Immature natural killer cell (primary cell): ENCODE measurements at regions not wholly inside any gene's neighbourhood (a gene's known extent, or its start where the extent isn't known, plus 50 kb on each side); places are given as distances from the start of the nearest gene placed in this dataset.

Experiments used
- DNase-seq, 3 donors: peaks; one replicate each; pipeline ENCODE4 v3.0.0; 2022; ENCODE audit warnings: mixed read lengths in 1 of 3
- H3K27ac Mint-ChIP-seq, 6 donors: one replicate each; pipeline ENCODE4 v1.8.0; 2020; ENCODE audit warnings: mixed read lengths in 6 of 6, mild to moderate bottlenecking in 5 of 6, inconsistent platforms in 4 of 6, moderate library complexity in 3 of 6
- H3K27me3 Mint-ChIP-seq, 3 donors: one replicate each; pipeline ENCODE4 v1.8.0; 2020 to 2021; ENCODE audit warnings: low read depth in 3 of 3, mild to moderate bottlenecking in 3 of 3, mixed read lengths in 3 of 3, moderate library complexity in 3 of 3, inconsistent platforms in 1 of 3
- H3K36me3 Mint-ChIP-seq, 3 donors: one replicate each; pipeline ENCODE4 v1.8.0; 2020; ENCODE audit warnings: mixed read lengths in 3 of 3, inconsistent platforms in 2 of 3, mild to moderate bottlenecking in 2 of 3
- H3K4me1 Mint-ChIP-seq, 2 donors: one replicate each; pipeline ENCODE4 v1.8.0; 2020; ENCODE audit warnings: inconsistent platforms in 2 of 2, mild to moderate bottlenecking in 2 of 2, mixed read lengths in 2 of 2, moderate library complexity in 1 of 2
- H3K4me3 Mint-ChIP-seq, 5 donors: one replicate each; pipeline ENCODE4 v1.8.0; 2020; ENCODE audit warnings: mild to moderate bottlenecking in 5 of 5, mixed read lengths in 5 of 5, inconsistent platforms in 3 of 5, moderate library complexity in 3 of 5
- H3K9me3 Mint-ChIP-seq, 6 donors: one replicate each; pipeline ENCODE4 v1.8.0; 2020; ENCODE audit warnings: mild to moderate bottlenecking in 6 of 6, mixed read lengths in 6 of 6, inconsistent platforms in 4 of 6, moderate library complexity in 3 of 6

DNA sequence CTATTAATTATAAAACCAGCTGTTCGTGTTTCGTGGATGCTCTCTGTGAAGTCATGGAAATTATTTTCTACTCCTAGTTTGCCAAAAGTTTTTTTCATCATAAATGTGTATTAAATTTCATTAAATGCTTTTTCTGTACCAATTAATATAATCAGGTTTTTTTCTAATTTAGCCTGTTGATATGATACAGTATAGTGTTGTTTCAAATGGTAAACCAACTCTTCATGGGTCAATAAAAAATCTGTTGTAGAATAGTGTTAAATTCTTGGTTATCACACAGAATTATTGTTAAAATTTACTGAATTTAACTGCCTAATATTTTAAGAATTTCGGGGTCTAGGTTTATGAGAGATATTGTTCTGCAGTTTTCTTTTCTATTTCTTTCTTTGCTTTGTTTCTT lies 505.9 kb upstream of the MANEA start:
- H3K27ac Mint-ChIP-seq: no peak overlapping the region
- no peaks in the 10 kb centered on the region for H3K27me3 Mint-ChIP-seq
- H3K9me3 Mint-ChIP-seq: peaks cover 2 to 19% (median 8%) of the 10 kb centered on the region in 6 donors
- no peak for DNase-seq
- H3K36me3 Mint-ChIP-seq: no peaks in the 10 kb centered on the region
- no peak overlapping the region for H3K4me3 Mint-ChIP-seq
- H3K4me1 Mint-ChIP-seq: no peaks in the 10 kb centered on the region

DNA sequence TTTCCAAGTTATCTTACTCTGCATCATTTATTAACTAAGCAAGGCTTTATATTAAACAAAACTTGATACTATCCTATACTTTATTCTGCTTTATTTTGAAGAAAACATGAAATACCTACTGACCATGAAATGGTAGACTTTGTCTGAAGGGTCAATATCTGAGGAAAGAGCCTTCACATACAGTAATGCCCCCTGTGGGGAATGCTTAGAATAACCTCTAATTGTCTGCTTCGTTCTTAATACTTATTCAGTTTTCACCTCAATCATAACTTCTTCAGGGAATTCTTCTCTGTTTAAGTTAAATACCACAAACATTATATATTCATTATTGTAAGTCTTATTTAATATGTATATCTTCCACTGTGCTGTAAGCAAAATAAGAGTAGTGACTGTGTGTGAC lies 498.9 kb upstream of the MANEA start:
- DNase-seq: no peak
- no peak overlapping the region for H3K27ac Mint-ChIP-seq
- no peaks in the 10 kb centered on the region for H3K36me3 Mint-ChIP-seq
- H3K4me1 Mint-ChIP-seq: no peaks in the 10 kb centered on the region
- H3K27me3 Mint-ChIP-seq: no peaks in the 10 kb centered on the region
- H3K9me3 Mint-ChIP-seq: peaks cover 0 to 6% (median 4%) of the 10 kb centered on the region in 6 donors
- no peak overlapping the region for H3K4me3 Mint-ChIP-seq

DNA sequence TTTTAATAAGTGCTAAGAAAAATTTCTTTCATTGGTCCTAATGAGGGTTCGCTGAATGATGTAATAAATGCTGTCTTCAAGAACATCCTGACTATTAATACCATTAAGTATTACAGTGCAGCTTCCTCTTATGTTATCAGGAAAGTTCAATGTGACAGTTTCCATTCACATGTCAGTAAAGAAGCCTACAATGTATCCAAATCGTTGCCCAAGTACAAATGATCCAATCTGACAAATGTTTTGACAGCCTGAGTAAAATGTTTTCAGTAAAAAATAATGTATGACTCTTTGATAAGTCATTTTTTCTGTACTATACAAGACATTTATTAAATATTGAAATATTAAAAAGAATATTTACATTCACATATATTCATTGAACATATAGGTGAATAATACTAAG lies 496.1 kb upstream of the MANEA start:
- peaks cover 0 to 5% (median 0%) of the 10 kb centered on the region in 6 donors for H3K9me3 Mint-ChIP-seq
- H3K27me3 Mint-ChIP-seq: no peaks in the 10 kb centered on the region
- H3K27ac Mint-ChIP-seq: no peak overlapping the region
- DNase-seq: no peak
- H3K36me3 Mint-ChIP-seq: no peaks in the 10 kb centered on the region
- no peaks in the 10 kb centered on the region for H3K4me1 Mint-ChIP-seq
- no peak overlapping the region for H3K4me3 Mint-ChIP-seq

DNA sequence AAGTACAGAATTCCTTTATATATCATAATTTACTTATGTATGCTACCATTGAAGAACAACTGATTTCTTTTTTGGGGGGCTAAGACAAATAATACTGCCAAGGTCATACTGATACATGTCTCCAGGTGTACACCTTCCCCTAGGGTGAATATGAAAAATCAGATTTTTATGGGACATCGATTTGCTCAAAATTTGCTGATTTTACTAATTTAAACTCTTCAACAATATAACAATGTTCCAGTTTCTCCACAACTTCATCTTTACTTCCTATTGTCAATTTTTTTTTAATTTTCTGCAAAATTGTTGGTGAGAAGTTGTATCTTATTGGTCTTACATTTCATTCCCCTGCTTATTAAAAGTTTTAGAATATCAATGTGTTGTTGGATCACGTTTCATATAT lies 495.4 kb upstream of the MANEA start:
- Mint-ChIP-seq H3K4me3 (no peak overlapping the region), H3K36me3 (no peaks in the 10 kb centered on the region), H3K27me3 (no peaks in the 10 kb centered on the region), H3K27ac (no peak overlapping the region), H3K4me1 (no peaks in the 10 kb centered on the region), H3K9me3 (peaks cover 0 to 5% (median 0%) of the 10 kb centered on the region in 6 donors)
- no peak for DNase-seq

DNA sequence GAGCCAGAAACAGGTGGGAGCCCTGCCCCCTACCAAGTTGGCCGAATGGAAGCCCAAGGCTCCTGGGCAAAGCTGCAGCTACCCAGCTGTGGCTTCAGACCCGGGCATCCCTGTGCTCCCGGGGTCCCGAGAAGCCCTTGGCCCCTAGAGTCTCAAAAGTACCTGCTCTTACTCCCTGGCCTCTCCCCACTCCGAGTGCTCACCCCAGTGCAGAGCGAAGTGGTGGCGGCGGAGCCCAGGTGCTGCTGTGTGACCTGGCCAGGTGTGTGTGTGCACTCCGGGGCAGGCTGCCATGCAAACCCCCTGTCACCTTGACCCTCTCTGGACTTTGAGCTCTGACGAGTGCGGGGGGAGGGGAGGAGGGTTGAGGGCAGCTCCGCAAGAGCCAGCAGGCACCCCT lies 493.8 kb upstream of the MANEA start:
- no peak overlapping the region for H3K4me3 Mint-ChIP-seq
- no peak overlapping the region for H3K27ac Mint-ChIP-seq
- H3K4me1 Mint-ChIP-seq: no peaks in the 10 kb centered on the region
- H3K27me3 Mint-ChIP-seq: no peaks in the 10 kb centered on the region
- no peak for DNase-seq
- no peaks in the 10 kb centered on the region for H3K36me3 Mint-ChIP-seq
- H3K9me3 Mint-ChIP-seq: peaks cover 0 to 4% (median 0%) of the 10 kb centered on the region in 6 donors

DNA sequence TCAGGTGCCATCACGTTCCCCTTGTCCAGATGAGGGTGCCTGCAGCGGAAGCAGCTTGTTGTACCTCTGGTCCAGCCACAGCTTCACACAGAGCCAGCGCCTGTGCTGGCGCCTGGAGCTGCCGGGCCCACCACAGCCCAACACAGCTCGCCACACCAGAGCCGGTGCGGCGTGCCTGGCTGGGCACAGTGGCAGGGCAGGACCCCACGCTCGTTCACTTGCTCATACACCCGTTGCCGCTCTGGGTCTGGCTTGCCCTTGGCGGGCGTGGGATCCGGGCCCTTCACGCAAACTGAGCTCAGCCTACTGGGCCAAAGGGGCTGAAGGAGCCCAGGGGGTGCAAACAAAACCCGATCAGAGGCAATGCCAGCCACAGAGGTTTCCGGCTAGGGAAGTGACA lies 492.5 kb upstream of the MANEA start:
- Mint-ChIP-seq H3K36me3 (no peaks in the 10 kb centered on the region), H3K4me3 (no peak overlapping the region), H3K27ac (no peak overlapping the region), H3K9me3 (no peaks in the 10 kb centered on the region), H3K4me1 (no peaks in the 10 kb centered on the region), H3K27me3 (no peaks in the 10 kb centered on the region)
- no peak for DNase-seq

DNA sequence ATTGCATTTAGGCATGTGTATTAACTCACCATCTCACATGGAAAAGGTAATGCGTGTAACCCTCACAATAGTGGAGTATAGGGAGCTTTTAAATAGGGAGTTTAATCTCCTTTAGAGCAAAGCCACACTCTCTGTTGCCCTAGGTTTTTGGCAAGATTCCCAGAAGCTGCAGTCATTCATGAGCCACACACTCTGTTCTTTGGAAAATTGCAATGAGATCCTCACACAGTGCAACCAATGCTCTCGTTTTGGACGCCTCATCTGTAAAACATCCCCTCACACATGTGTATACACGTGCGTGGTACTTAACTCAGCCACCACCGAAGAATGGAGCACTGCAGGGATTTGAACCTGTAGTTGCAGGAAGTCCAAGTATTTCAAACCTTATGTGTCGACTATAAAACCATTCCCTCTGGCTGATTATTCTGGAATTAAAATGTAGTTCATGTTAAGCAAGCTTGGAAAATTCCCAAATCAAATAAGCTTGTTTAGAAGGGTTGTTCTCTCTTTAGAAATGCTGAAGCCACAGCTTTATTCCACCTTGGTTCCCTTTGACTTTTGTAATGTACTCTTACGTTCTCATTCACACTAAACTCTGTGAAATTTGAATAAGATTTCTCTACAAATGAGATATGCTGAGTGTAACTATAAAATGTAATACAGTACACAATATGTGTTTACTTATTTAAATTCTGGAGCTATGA lies 489.8 kb upstream of the MANEA start:
- Mint-ChIP-seq H3K4me3 (no peak overlapping the region), H3K4me1 (no peaks in the 10 kb centered on the region), H3K9me3 (peaks cover 0 to 2% (median 0%) of the 10 kb centered on the region in 6 donors), H3K27ac (no peak overlapping the region), H3K27me3 (no peaks in the 10 kb centered on the region), H3K36me3 (no peaks in the 10 kb centered on the region)
- DNase-seq: no peak

DNA sequence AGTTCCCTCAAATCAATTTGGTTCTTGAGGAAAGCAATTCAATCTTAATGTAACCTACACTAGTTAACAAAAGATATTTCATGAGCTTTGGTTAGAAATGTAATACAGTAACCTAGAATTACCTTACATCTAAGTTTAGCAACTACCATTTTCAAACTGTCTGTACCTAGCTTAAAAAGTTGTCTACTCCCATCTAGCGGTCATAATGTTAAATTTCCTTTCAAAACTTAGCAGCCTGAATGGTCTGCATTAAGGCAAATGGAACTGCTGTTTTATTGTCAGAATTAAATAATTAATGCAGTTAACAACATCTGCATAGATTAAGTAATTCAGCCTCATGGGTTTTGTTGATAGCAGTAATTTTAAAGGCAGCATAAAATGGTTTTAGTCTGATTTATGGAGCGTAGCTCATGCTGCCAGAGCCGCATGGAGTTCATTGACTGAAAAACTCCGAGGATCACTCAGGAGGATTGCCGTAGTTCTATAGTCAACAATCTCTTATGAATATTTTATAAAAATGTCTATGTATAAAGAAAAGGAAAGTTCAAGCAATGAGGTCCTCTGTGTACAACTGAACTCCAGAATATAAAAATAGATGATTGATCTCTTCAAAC lies 485.4 kb upstream of the MANEA start:
- no peaks in the 10 kb centered on the region for H3K4me1 Mint-ChIP-seq
- H3K27ac Mint-ChIP-seq: no peak overlapping the region
- DNase-seq: no peak
- H3K4me3 Mint-ChIP-seq: no peak overlapping the region
- H3K9me3 Mint-ChIP-seq: peaks cover 0 to 2% (median 0%) of the 10 kb centered on the region in 6 donors
- H3K36me3 Mint-ChIP-seq: no peaks in the 10 kb centered on the region
- no peaks in the 10 kb centered on the region for H3K27me3 Mint-ChIP-seq

DNA sequence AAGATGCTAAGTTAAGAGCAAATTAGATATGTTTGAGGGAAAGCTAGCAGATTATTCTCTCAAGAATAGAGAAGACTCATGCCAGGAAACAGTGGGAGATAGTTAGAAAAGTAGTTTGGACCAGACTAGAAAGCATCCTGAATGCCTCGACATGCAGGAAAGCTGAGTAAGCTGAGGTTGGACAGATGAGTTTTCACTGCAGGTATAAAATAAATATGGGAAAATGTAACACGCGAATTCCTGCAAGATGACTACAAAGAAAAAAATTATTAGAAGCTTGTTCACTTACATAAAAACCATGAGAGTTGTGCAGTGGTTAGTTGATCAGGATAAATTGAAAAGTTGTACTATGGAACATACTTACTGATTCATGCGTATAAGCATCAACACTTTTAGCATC lies 484.2 kb upstream of the MANEA start:
- no peaks in the 10 kb centered on the region for H3K4me1 Mint-ChIP-seq
- H3K9me3 Mint-ChIP-seq: peaks cover 0 to 5% (median 0%) of the 10 kb centered on the region in 6 donors
- H3K27ac Mint-ChIP-seq: no peak overlapping the region
- no peak overlapping the region for H3K4me3 Mint-ChIP-seq
- H3K27me3 Mint-ChIP-seq: no peaks in the 10 kb centered on the region
- no peaks in the 10 kb centered on the region for H3K36me3 Mint-ChIP-seq
- no peak for DNase-seq

DNA sequence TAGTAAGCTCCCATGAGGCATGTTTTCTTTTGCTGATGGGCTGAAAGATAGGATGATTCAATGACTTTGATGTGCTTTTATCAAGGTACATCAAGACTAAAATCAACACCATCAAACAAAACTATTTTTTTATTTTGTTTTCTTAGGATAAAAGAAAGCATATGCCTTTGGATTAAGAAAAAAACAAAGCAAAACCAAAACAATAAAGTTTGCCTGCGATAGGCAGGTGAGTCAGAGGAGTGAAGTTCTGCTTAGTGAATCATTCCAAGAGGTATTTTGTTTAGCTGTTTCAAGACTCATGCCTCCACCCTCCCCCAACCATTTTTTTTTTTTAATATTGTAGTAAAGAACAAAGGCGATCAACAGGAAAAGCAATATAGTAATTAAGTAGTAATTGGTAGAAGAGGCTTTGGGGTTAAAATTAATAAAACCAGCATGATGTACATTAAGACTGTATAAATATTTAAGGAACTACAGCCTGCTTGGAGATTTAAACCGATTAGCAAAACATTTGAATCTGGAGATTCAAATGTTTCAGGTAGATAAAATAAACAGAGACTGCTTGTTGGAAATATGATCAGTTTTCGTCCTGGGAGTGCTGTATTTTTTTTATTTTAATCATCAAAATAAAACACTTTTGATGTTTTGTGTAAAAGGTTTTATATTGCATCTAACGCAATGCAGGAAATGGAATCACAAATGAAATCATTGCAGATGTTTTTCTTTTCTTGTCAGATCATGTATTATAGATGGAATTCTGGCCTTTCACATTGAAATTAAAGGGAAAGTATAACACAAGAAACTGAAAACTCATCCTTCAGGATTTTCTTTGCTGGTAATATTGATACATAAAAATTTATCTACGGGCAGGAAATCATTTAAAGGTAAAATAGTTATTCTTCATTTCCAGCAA lies 482.3 kb upstream of the MANEA start:
- Mint-ChIP-seq H3K4me3 (no peak overlapping the region), H3K27ac (no peak overlapping the region), H3K4me1 (no peaks in the 10 kb centered on the region), H3K9me3 (peaks cover 0 to 6% (median 0%) of the 10 kb centered on the region in 6 donors), H3K27me3 (no peaks in the 10 kb centered on the region), H3K36me3 (no peaks in the 10 kb centered on the region)
- no peak for DNase-seq

DNA sequence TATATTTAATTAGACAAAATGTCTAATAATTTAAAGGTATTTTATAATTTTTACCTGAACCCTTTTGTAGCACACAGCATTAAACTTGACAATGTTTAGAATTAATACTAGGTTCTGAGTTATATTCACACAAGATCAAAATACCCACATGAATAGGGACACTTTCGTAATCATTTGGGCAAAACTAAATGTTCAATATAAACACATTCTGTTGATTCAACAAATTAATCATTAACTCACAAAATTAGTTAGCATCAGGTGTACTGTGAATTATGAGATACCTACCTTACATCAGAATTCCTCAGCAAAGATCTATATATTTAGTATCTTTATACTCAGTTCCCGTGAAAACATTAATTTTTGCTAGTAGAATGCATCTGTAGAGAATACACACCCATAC lies 481.5 kb upstream of the MANEA start:
- Mint-ChIP-seq H3K9me3 (peaks cover 0 to 5% (median 0%) of the 10 kb centered on the region in 6 donors), H3K27ac (no peak overlapping the region), H3K27me3 (no peaks in the 10 kb centered on the region), H3K4me3 (no peak overlapping the region), H3K4me1 (no peaks in the 10 kb centered on the region), H3K36me3 (no peaks in the 10 kb centered on the region)
- DNase-seq: no peak

DNA sequence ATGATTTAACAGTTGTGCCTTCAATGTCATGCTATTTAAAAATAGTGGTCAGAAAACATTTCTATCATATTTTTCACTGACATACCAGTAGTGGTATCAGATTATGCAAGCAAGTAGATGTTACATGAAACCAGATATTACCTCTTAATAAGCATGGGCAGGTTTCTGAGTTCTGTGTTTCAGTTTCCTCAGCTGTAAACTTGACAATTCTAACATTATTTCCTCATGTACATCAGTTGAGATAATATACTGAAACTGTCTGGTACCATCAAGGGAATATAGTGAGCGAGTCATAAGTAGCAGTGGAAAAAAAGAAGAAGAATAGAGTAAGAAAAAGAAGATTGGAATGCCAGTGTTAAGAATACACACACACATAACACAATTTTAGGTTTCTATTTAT lies 477.9 kb upstream of the MANEA start:
- Mint-ChIP-seq H3K27ac (no peak overlapping the region), H3K36me3 (no peaks in the 10 kb centered on the region), H3K27me3 (no peaks in the 10 kb centered on the region), H3K4me1 (no peaks in the 10 kb centered on the region), H3K4me3 (no peak overlapping the region), H3K9me3 (peaks cover 0 to 9% (median 4%) of the 10 kb centered on the region in 6 donors)
- DNase-seq: no peak

DNA sequence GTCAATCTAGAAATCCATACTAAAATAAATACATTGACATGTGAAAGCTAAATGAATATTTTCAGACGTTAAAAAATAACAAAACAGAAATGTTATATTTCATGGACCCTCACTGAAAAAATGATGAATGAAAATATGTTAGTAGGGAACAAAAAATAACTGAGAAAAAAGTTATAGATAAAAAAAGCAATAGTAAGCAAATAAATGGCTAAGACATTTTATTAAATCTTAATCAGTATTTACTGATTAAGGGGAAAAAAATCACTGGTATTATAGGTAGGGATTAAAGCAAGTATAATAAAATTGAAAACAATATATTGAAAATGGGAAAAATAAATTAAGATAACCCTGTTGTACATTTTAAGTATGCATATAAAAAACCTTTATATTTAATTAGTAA lies 468.1 kb upstream of the MANEA start:
- H3K36me3 Mint-ChIP-seq: no peaks in the 10 kb centered on the region
- no peak overlapping the region for H3K27ac Mint-ChIP-seq
- no peaks in the 10 kb centered on the region for H3K4me1 Mint-ChIP-seq
- no peak for DNase-seq
- H3K27me3 Mint-ChIP-seq: no peaks in the 10 kb centered on the region
- H3K9me3 Mint-ChIP-seq: peaks cover 0 to 9% (median under 1%) of the 10 kb centered on the region in 6 donors
- H3K4me3 Mint-ChIP-seq: no peak overlapping the region

DNA sequence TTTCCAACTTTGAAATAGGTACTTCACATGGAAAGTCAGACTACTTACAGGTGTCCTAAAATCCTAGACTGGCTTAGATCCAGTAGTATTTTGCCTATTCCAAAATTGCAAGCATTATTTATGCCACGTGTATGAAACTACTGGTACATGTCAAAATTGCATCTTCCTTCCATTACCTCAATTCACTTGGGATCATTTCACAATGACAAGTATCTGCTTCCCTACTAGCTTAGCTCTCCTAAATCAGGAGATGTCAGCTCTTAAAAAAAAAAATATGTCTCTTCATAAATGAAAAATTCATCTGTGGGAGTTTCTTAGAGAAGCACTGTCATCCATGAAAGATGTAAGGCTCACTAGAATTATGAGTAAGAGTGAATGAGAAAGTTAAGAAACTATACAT lies 466.6 kb upstream of the MANEA start:
- DNase-seq: no peak
- H3K27me3 Mint-ChIP-seq: no peaks in the 10 kb centered on the region
- peaks cover 0 to 4% (median 2%) of the 10 kb centered on the region in 6 donors for H3K9me3 Mint-ChIP-seq
- H3K4me1 Mint-ChIP-seq: no peaks in the 10 kb centered on the region
- H3K36me3 Mint-ChIP-seq: no peaks in the 10 kb centered on the region
- no peak overlapping the region for H3K27ac Mint-ChIP-seq
- no peak overlapping the region for H3K4me3 Mint-ChIP-seq
